HepG2 (cell line): ENCODE measurements at regions not wholly inside any gene's neighbourhood (a gene's known extent, or its start where the extent isn't known, plus 50 kb on each side); places are given as distances from the start of the nearest gene placed in this dataset.

Source experiments
- JUN ChIP-seq: sonication (generic); formaldehyde crosslinking; IDR thresholded peaks from 2 replicates; pipeline ENCODE4 v1.4.0; 2020; ENCODE audit warnings: mild to moderate bottlenecking, missing genetic modification reagents
- KLF11 ChIP-seq: IDR thresholded peaks from 2 replicates; pipeline ENCODE4 v1.6.1; 2016; ENCODE audit warnings: missing compliant biosample characterization
- MAZ ChIP-seq, 2 experiments: sonication (generic) in 1 of 2; formaldehyde crosslinking in 1 of 2; IDR thresholded peaks; 2 replicates each; pipeline versions ENCODE4 v1.5.0 to v1.6.1; 2012 to 2020; ENCODE audit warnings: low read depth in 2 of 2, mild to moderate bottlenecking in 2 of 2, borderline replicate concordance in 1 of 2, improper control_type of control experiment in 1 of 2, low read length in 1 of 2, missing genetic modification reagents in 1 of 2, moderate library complexity in 1 of 2
- POLR2A ChIP-seq, 2 experiments: IDR thresholded peaks; 2 replicates each; pipeline ENCODE4 v1.6.1; 2011; ENCODE audit warnings: low read depth in 2 of 2, low read length in 2 of 2, mild to moderate bottlenecking in 1 of 2, moderate library complexity in 1 of 2; ENCODE audit not compliant: insufficient read depth in 1 of 2
- POLR2AphosphoS2 ChIP-seq: IDR thresholded peaks from 2 replicates; pipeline ENCODE4 v1.6.1; 2011; ENCODE audit warnings: low read depth, low read length, improper control_type of control experiment
- RAD21 ChIP-seq: fragments of 450-650 bp; formaldehyde crosslinking; IDR thresholded peaks from 2 replicates; pipeline ENCODE4 v1.5.0; 2020; ENCODE audit warnings: mild to moderate bottlenecking
- RBFOX2 ChIP-seq: fragments of 200-400 bp; formaldehyde crosslinking; IDR thresholded peaks from 2 replicates; pipeline ENCODE4 v1.6.1; 2017; ENCODE audit warnings: low read depth, mild to moderate bottlenecking, low read length
- SP1 ChIP-seq, 2 experiments: fragments of 450-650 bp in 1 of 2; sonication (generic) in 1 of 2; formaldehyde crosslinking in 1 of 2; IDR thresholded peaks; 2 replicates each; pipeline versions ENCODE4 v1.4.0 to v1.6.1; 2016 to 2020; ENCODE audit warnings: missing genetic modification reagents in 1 of 2
- TF ChIP-seq, protein P1 (sequence below): sonication (generic); formaldehyde crosslinking; IDR thresholded peaks from 2 replicates; pipeline ENCODE4; 2020; ENCODE audit warnings: missing genetic modification reagents, mild to moderate bottlenecking, borderline replicate concordance
- TF ChIP-seq, protein P2 (sequence below): sonication (generic); formaldehyde crosslinking; IDR thresholded peaks from 2 replicates; pipeline ENCODE4 v1.5.0; 2020; ENCODE audit warnings: mild to moderate bottlenecking, missing genetic modification reagents, moderate library complexity

DNA sequence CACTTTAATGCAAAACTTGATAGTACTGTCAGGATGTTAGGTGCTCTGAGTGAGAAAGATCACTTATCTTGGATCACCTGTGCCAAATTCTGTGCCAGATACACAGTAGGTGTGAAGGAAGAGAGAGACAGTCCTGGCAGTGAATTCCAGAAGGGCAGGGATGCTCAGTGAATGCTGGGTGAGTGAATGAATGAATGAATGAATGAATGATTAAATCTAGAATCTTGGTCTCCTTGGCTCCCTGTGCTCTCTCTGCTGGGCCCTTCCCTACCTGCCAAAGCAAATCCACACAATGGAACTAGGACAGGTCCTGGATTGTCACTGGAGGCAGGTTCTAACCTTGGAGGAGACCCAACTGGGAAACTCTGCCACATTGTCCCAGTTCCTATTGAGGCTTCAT lies 117.5 kb upstream of the CXCL14 start:
- TF ChIP-seq, protein P1, sequence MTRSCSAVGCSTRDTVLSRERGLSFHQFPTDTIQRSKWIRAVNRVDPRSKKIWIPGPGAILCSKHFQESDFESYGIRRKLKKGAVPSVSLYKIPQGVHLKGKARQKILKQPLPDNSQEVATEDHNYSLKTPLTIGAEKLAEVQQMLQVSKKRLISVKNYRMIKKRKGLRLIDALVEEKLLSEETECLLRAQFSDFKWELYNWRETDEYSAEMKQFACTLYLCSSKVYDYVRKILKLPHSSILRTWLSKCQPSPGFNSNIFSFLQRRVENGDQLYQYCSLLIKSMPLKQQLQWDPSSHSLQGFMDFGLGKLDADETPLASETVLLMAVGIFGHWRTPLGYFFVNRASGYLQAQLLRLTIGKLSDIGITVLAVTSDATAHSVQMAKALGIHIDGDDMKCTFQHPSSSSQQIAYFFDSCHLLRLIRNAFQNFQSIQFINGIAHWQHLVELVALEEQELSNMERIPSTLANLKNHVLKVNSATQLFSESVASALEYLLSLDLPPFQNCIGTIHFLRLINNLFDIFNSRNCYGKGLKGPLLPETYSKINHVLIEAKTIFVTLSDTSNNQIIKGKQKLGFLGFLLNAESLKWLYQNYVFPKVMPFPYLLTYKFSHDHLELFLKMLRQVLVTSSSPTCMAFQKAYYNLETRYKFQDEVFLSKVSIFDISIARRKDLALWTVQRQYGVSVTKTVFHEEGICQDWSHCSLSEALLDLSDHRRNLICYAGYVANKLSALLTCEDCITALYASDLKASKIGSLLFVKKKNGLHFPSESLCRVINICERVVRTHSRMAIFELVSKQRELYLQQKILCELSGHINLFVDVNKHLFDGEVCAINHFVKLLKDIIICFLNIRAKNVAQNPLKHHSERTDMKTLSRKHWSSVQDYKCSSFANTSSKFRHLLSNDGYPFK: no peak
- no peak for TF ChIP-seq KLF11 (CRISPR knock-in tag)
- no peak for TF ChIP-seq MAZ (IDR thresholded peaks at IDR 0.05; ENCODE audit: borderline replicate concordance, low read depth, low read length)
- TF ChIP-seq MAZ (CRISPR knock-in tag; IDR thresholded peaks at IDR 0.05; ENCODE audit: low read depth): no peak
- TF ChIP-seq JUN (CRISPR knock-in tag): no peak
- no peak for TF ChIP-seq POLR2AphosphoS2
- no peak for TF ChIP-seq RBFOX2
- no peak for TF ChIP-seq POLR2A (IDR thresholded peaks at IDR 0.05; ENCODE audit: insufficient read depth in 1 of 2, low read depth in 2 of 2, low read length in 2 of 2)
- TF ChIP-seq SP1 (IDR thresholded peaks at IDR 0.05): no peak
- no peak for TF ChIP-seq SP1 (CRISPR knock-in tag; IDR thresholded peaks at IDR 0.05)
- TF ChIP-seq, protein P2, sequence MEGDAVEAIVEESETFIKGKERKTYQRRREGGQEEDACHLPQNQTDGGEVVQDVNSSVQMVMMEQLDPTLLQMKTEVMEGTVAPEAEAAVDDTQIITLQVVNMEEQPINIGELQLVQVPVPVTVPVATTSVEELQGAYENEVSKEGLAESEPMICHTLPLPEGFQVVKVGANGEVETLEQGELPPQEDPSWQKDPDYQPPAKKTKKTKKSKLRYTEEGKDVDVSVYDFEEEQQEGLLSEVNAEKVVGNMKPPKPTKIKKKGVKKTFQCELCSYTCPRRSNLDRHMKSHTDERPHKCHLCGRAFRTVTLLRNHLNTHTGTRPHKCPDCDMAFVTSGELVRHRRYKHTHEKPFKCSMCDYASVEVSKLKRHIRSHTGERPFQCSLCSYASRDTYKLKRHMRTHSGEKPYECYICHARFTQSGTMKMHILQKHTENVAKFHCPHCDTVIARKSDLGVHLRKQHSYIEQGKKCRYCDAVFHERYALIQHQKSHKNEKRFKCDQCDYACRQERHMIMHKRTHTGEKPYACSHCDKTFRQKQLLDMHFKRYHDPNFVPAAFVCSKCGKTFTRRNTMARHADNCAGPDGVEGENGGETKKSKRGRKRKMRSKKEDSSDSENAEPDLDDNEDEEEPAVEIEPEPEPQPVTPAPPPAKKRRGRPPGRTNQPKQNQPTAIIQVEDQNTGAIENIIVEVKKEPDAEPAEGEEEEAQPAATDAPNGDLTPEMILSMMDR: no peak
- no peak for TF ChIP-seq RAD21 (CRISPR knock-in tag)
